Transverse colon (tissue), 3 donors: ENCODE measurements at regions not wholly inside any gene's neighbourhood (a gene's known extent, or its start where the extent isn't known, plus 50 kb on each side); places are given as distances from the start of the nearest gene placed in this dataset.

Source experiments
- CTCF ChIP-seq, 5 experiments: fragments of 200-600 bp in 3 of 5; fragments of 450-650 bp in 2 of 5; sonication (generic) in 3 of 5; IDR thresholded peaks; 1 replicate in 2 of 5; 2 replicates in 3 of 5; pipeline ENCODE4 v1.5.1; 2016 to 2017; ENCODE audit warnings: antibody characterized with exemption in 5 of 5, inconsistent platforms in 3 of 5, mild to moderate bottlenecking in 2 of 5, moderate library complexity in 1 of 5
- EP300 ChIP-seq: sonication (generic); formaldehyde crosslinking; IDR thresholded peaks from one replicate; pipeline ENCODE4 v1.6.1; 2017; ENCODE audit warnings: antibody characterized with exemption, low read depth
- POLR2A ChIP-seq: fragments of 450-650 bp; IDR thresholded peaks from one replicate; pipeline ENCODE4 v1.6.1; 2016; ENCODE audit warnings: antibody characterized with exemption, mild to moderate bottlenecking, moderate library complexity

- TF ChIP-seq CTCF (IDR thresholded peaks at IDR 0.05) (no peak), POLR2A (no peak), EP300 (no peak)
Observed at GRCh38 chr1:72851597-72851996, 569.3 kb upstream of the NEGR1 start.
